ENCODE measurements at regions not wholly inside any gene's neighbourhood (a gene's known extent, or its start where the extent isn't known, plus 50 kb on each side); places are given as distances from the start of the nearest gene placed in this dataset.

- ATAC-seq (ENCODE audit: poor library complexity): no peak
- Histone ChIP-seq H3K27me3 (ENCODE audit: control insufficient read depth in 1 of 2, insufficient read depth in 2 of 2, low read length in 2 of 2) (no peaks in the 10 kb centered on the region), H3K4me3 (ENCODE audit: low read length) (no peak overlapping the region), H3K4me1 (ENCODE audit: insufficient read depth, low read length) (no peaks in the 10 kb centered on the region), H3K36me3 (ENCODE audit: insufficient read depth, low read length) (no peaks in the 10 kb centered on the region), H3K27ac (ENCODE audit: low read depth in 1 of 2, low read length in 2 of 2) (no peak overlapping the region), H3K9me3 (ENCODE audit: control insufficient read depth in 1 of 2, insufficient read depth in 1 of 2, low read length in 2 of 2) (no peaks in the 10 kb centered on the region)
- H3K27me3 Mint-ChIP-seq: no peaks in the 10 kb centered on the region
- POLR2A ChIA-PET: no interaction called here
- H3K27ac Mint-ChIP-seq: no peak overlapping the region
- no peaks in the 10 kb centered on the region for H3K9me3 Mint-ChIP-seq
- CTCF ChIA-PET: no interaction called here
- no peak for DNase-seq
- TF ChIP-seq CTCF (IDR thresholded peaks at IDR 0.05): no peak
- no peak overlapping the region for H3K4me3 Mint-ChIP-seq
- H3K4me1 Mint-ChIP-seq (ENCODE audit: low read depth): no peaks in the 10 kb centered on the region
- intact Hi-C loops (cut with DNase I, micrococcal nuclease): no loop called here
- H3K36me3 Mint-ChIP-seq (ENCODE audit: low read depth): no peaks in the 10 kb centered on the region
Observed at GRCh38 chr6:56795466-56796195, 152.9 kb upstream of the DST start.

- Mint-ChIP-seq H3K27me3 (no peaks in the 10 kb centered on the region), H3K27ac (no peak overlapping the region), H3K9me3 (no peaks in the 10 kb centered on the region), H3K4me1 (ENCODE audit: low read depth) (no peaks in the 10 kb centered on the region), H3K4me3 (no peak overlapping the region), H3K36me3 (ENCODE audit: low read depth) (no peaks in the 10 kb centered on the region)
- CTCF ChIA-PET: no interaction called here
- Histone ChIP-seq H3K4me1 (ENCODE audit: insufficient read depth, low read length) (no peaks in the 10 kb centered on the region), H3K27ac (ENCODE audit: low read depth in 1 of 2, low read length in 2 of 2) (no peak overlapping the region), H3K27me3 (ENCODE audit: control insufficient read depth in 1 of 2, insufficient read depth in 2 of 2, low read length in 2 of 2) (no peaks in the 10 kb centered on the region), H3K9me3 (ENCODE audit: control insufficient read depth in 1 of 2, insufficient read depth in 1 of 2, low read length in 2 of 2) (no peaks in the 10 kb centered on the region), H3K4me3 (ENCODE audit: low read length) (no peak overlapping the region), H3K36me3 (ENCODE audit: insufficient read depth, low read length) (no peaks in the 10 kb centered on the region)
- DNase-seq (no peak), ATAC-seq (ENCODE audit: poor library complexity) (no peak)
- POLR2A ChIA-PET: no interaction called here
- TF ChIP-seq CTCF (IDR thresholded peaks at IDR 0.05): no peak
- intact Hi-C loops (cut with DNase I, micrococcal nuclease): no loop called here
Observed at GRCh38 chr6:56794421-56794820, 151.7 kb upstream of the DST start.

- H3K27ac Mint-ChIP-seq: no peak overlapping the region
- H3K4me3 Mint-ChIP-seq: no peak overlapping the region
- no peaks in the 10 kb centered on the region for H3K27me3 Mint-ChIP-seq
- DNase-seq (no peak), ATAC-seq (ENCODE audit: poor library complexity) (no peak)
- POLR2A ChIA-PET: no interaction called here
- intact Hi-C loops (cut with DNase I, micrococcal nuclease): no loop called here
- no peak overlapping the region for H3K4me3 ChIP-seq (ENCODE audit: low read length)
- no peaks in the 10 kb centered on the region for H3K27me3 ChIP-seq (ENCODE audit: control insufficient read depth in 1 of 2, insufficient read depth in 2 of 2, low read length in 2 of 2)
- H3K36me3 Mint-ChIP-seq (ENCODE audit: low read depth): no peaks in the 10 kb centered on the region
- no peaks in the 10 kb centered on the region for H3K4me1 Mint-ChIP-seq (ENCODE audit: low read depth)
- CTCF ChIA-PET: no interaction called here
- H3K9me3 ChIP-seq (ENCODE audit: control insufficient read depth in 1 of 2, insufficient read depth in 1 of 2, low read length in 2 of 2): no peaks in the 10 kb centered on the region
- H3K4me1 ChIP-seq (ENCODE audit: insufficient read depth, low read length): no peaks in the 10 kb centered on the region
- no peak overlapping the region for H3K27ac ChIP-seq (ENCODE audit: low read depth in 1 of 2, low read length in 2 of 2)
- no peaks in the 10 kb centered on the region for H3K9me3 Mint-ChIP-seq
- H3K36me3 ChIP-seq (ENCODE audit: insufficient read depth, low read length): no peaks in the 10 kb centered on the region
- TF ChIP-seq CTCF (IDR thresholded peaks at IDR 0.05): no peak
Observed at GRCh38 chr6:56793938-56794337, 151.2 kb upstream of the DST start.
